IMR-90 (cell line): ENCODE measurements at regions not wholly inside any gene's neighbourhood (a gene's known extent, or its start where the extent isn't known, plus 50 kb on each side); places are given as distances from the start of the nearest gene placed in this dataset.

Experiments used
- ATAC-seq: fragments of 200-7000 bp; cut with Tn5 transposase; 2 replicates; pipeline ENCODE4 v1.9.1; 2020; ENCODE audit warnings: low read depth, mild to moderate bottlenecking, moderate library complexity
- BruUV-seq: library from RNA; stranded (reverse); fragments of 400-500 nt; replicated peaks from 2 replicates; lab custom pipeline; 2021; lab: Mats Ljungman, UMichigan
- CTCF ChIA-PET: fragments of 300-600 bp; formaldehyde crosslinking; extraction: SDS; loops from one replicate; lab custom pipeline; 2021; ENCODE audit warnings: antibody characterized with exemption; lab: Yijun Ruan, JAX
- POLR2A ChIA-PET: fragments of 300-600 bp; sonication (Branson Sonifier 250); formaldehyde crosslinking; loops from one replicate; lab custom pipeline; 2022; ENCODE audit warnings: antibody characterized with exemption; ENCODE audit not compliant: unreplicated experiment; lab: Charles Lee
- DNase-seq: peaks from one replicate; pipeline ENCODE4 v3.0.0; 2013
- H2AFZ ChIP-seq: replicated peaks from 2 replicates; pipeline ENCODE3; 2013; ENCODE audit warnings: low read length, mild to moderate bottlenecking; ENCODE audit not compliant: poor library complexity
- H2AK5ac ChIP-seq: 2 replicates; pipeline ENCODE4 v1.6.1; 2013; ENCODE audit warnings: low read depth, low read length, inconsistent platforms
- H2AK9ac ChIP-seq: replicated peaks from 2 replicates; pipeline ENCODE3; 2013; ENCODE audit warnings: mild to moderate bottlenecking, low read depth, low read length, moderate library complexity; ENCODE audit not compliant: poor library complexity
- H2BK120ac ChIP-seq: 2 replicates; pipeline ENCODE4 v1.6.1; 2013; ENCODE audit warnings: low read depth, low read length, inconsistent platforms
- H2BK15ac ChIP-seq: 3 replicates; pipeline ENCODE4 v1.6.1; 2013; ENCODE audit warnings: low read depth, low read length, inconsistent platforms
- H2BK20ac ChIP-seq: 2 replicates; pipeline ENCODE4 v1.6.1; 2013; ENCODE audit warnings: low read depth, mild to moderate bottlenecking, inconsistent platforms, low read length, moderate library complexity
- H2BK5ac ChIP-seq: 2 replicates; pipeline ENCODE4 v1.6.1; 2013; ENCODE audit warnings: mild to moderate bottlenecking, low read depth, low read length, inconsistent platforms; ENCODE audit not compliant: poor library complexity, severe bottlenecking
- H3K14ac ChIP-seq: replicated peaks from 2 replicates; pipeline ENCODE4 v1.6.1; 2013; ENCODE audit warnings: low read depth, low read length, inconsistent platforms
- H3K18ac ChIP-seq: 2 replicates; pipeline ENCODE4 v1.6.1; 2013; ENCODE audit warnings: low read depth, low read length, control low read depth
- H3K23ac ChIP-seq: 2 replicates; pipeline ENCODE4 v1.6.1; 2013; ENCODE audit warnings: low read depth, low read length, inconsistent platforms
- H3K27ac ChIP-seq: 2 replicates; pipeline ENCODE4 v1.5.1; 2013; ENCODE audit warnings: mild to moderate bottlenecking, control low read depth, low read length; ENCODE audit not compliant: insufficient read depth
- H3K27me3 ChIP-seq: 2 replicates; pipeline ENCODE4 v1.6.1; 2013; ENCODE audit warnings: low read length; ENCODE audit not compliant: control insufficient read depth, insufficient read depth
- H3K36me3 ChIP-seq: 2 replicates; pipeline ENCODE4 v1.6.1; 2013; ENCODE audit warnings: low read length, mixed read lengths; ENCODE audit not compliant: control insufficient read depth, insufficient read depth
- H3K4ac ChIP-seq: 2 replicates; pipeline ENCODE4 v1.6.1; 2013; ENCODE audit warnings: low read depth, low read length, inconsistent platforms
- H3K4me1 ChIP-seq: 2 replicates; pipeline ENCODE4 v1.6.1; 2013; ENCODE audit warnings: low read length, mixed read lengths; ENCODE audit not compliant: control insufficient read depth, insufficient read depth
- H3K4me2 ChIP-seq: 2 replicates; pipeline ENCODE4 v1.6.1; 2013; ENCODE audit warnings: low read depth, mild to moderate bottlenecking, control low read depth, low read length, moderate library complexity
- H3K4me3 ChIP-seq: 2 replicates; pipeline ENCODE4 v1.5.1; 2013; ENCODE audit warnings: low read depth, mild to moderate bottlenecking, control low read depth, low read length, moderate library complexity; ENCODE audit not compliant: insufficient read depth
- H3K56ac ChIP-seq: 2 replicates; pipeline ENCODE4 v1.6.1; 2013; ENCODE audit warnings: low read length, inconsistent platforms; ENCODE audit not compliant: insufficient read depth; ENCODE audit errors: extremely low read depth
- H3K79me1 ChIP-seq, 2 experiments: 2 replicates each; pipeline ENCODE4 v1.6.1; 2013; ENCODE audit warnings: low read length in 2 of 2, inconsistent platforms in 1 of 2, low read depth in 1 of 2
- H3K9ac ChIP-seq: 2 replicates; pipeline ENCODE4 v1.6.1; 2013; ENCODE audit warnings: low read depth, low read length, control low read depth
- H3K9me1 ChIP-seq: 2 replicates; pipeline ENCODE4 v1.6.1; 2013; ENCODE audit warnings: low read length, inconsistent platforms; ENCODE audit not compliant: insufficient read depth
- H3K9me3 ChIP-seq: 2 replicates; pipeline ENCODE4 v1.6.1; 2013; ENCODE audit warnings: low read length; ENCODE audit not compliant: control insufficient read depth, insufficient read depth
- H4K20me1 ChIP-seq: 2 replicates; pipeline ENCODE4 v1.6.1; 2013; ENCODE audit warnings: low read length, inconsistent platforms; ENCODE audit not compliant: insufficient read depth
- H4K5ac ChIP-seq: 2 replicates; pipeline ENCODE4 v1.6.1; 2013; ENCODE audit warnings: mild to moderate bottlenecking, low read depth, low read length, control low read depth
- H4K8ac ChIP-seq, 2 experiments: 2 replicates each; pipeline ENCODE4 v1.6.1; 2013; ENCODE audit warnings: low read depth in 2 of 2, low read length in 2 of 2, control low read depth in 1 of 2, inconsistent platforms in 1 of 2
- H4K91ac ChIP-seq: 2 replicates; pipeline ENCODE4 v1.6.1; 2013; ENCODE audit warnings: low read depth, low read length, inconsistent platforms; ENCODE audit not compliant: insufficient read depth
- BHLHE40 ChIP-seq: fragments of 150-350 bp; IDR thresholded peaks from 2 replicates; pipeline ENCODE4 v1.6.1; 2016; ENCODE audit warnings: mild to moderate bottlenecking, low read depth, low read length
- CEBPB ChIP-seq: IDR thresholded peaks from 2 replicates; pipeline ENCODE4 v1.6.1; 2012; ENCODE audit warnings: low read depth, low read length, improper control_type of control experiment
- CHD1 ChIP-seq: IDR thresholded peaks from 2 replicates; pipeline ENCODE4 v1.6.1; 2012; ENCODE audit warnings: low read depth, low read length, improper control_type of control experiment
- CTCF ChIP-seq: conservative IDR thresholded peaks from 2 replicates; pipeline ENCODE4 v1.5.1; 2012; ENCODE audit warnings: mild to moderate bottlenecking, low read depth, low read length, improper control_type of control experiment
- ELK1 ChIP-seq: fragments of 150-350 bp; IDR thresholded peaks from 2 replicates; pipeline ENCODE4 v1.6.1; 2016; ENCODE audit warnings: low read depth, mild to moderate bottlenecking, low read length, moderate library complexity, borderline replicate concordance
- FOS ChIP-seq: fragments of 150-350 bp; IDR thresholded peaks from 2 replicates; pipeline ENCODE4 v1.6.1; 2016; ENCODE audit warnings: low read depth, low read length
- MAFK ChIP-seq: IDR thresholded peaks from 2 replicates; pipeline ENCODE4 v1.6.1; 2012; ENCODE audit warnings: low read depth, low read length, improper control_type of control experiment
- MAZ ChIP-seq: IDR thresholded peaks from 2 replicates; pipeline ENCODE4 v1.6.1; 2012; ENCODE audit warnings: low read depth, mild to moderate bottlenecking, low read length, improper control_type of control experiment, moderate library complexity, borderline replicate concordance
- MXI1 ChIP-seq: IDR thresholded peaks from 2 replicates; pipeline ENCODE4 v1.6.1; 2012; ENCODE audit warnings: low read depth, mild to moderate bottlenecking, low read length, moderate library complexity, borderline replicate concordance
- NFE2L2 ChIP-seq: fragments of 150-350 bp; IDR thresholded peaks from 2 replicates; pipeline ENCODE4 v1.6.1; 2016; ENCODE audit warnings: low read depth, mild to moderate bottlenecking, low read length
- POLR2A ChIP-seq: IDR thresholded peaks from 2 replicates; pipeline ENCODE4 v1.6.1; 2012; ENCODE audit warnings: mild to moderate bottlenecking, low read depth, low read length
- RAD21 ChIP-seq: IDR thresholded peaks from 2 replicates; pipeline ENCODE4 v1.6.1; 2012; ENCODE audit warnings: low read length, improper control_type of control experiment
- RCOR1 ChIP-seq: IDR thresholded peaks from 2 replicates; pipeline ENCODE4 v1.6.1; 2012; ENCODE audit warnings: mild to moderate bottlenecking, low read length, improper control_type of control experiment; ENCODE audit not compliant: insufficient replicate concordance
- RFX5 ChIP-seq: IDR thresholded peaks from 2 replicates; pipeline ENCODE4 v1.8.0; 2012; ENCODE audit warnings: low read depth, mild to moderate bottlenecking, low read length, moderate library complexity
- SMC3 ChIP-seq: fragments of 150-350 bp; IDR thresholded peaks from 2 replicates; pipeline ENCODE4 v1.6.1; 2016; ENCODE audit warnings: low read depth, mild to moderate bottlenecking, antibody characterized with exemption, low read length, moderate library complexity
- USF2 ChIP-seq: fragments of 150-350 bp; IDR thresholded peaks from 2 replicates; pipeline ENCODE4 v1.6.1; 2017; ENCODE audit warnings: mild to moderate bottlenecking, antibody characterized with exemption, low read length, low read depth
- WGBS, 2 experiments: methylation state at CpG; one replicate each; pipeline versions ENCODE4 v1.1.5 to v1.1.7; 2013; ENCODE audit warnings: missing lambda C conversion rate in 2 of 2; ENCODE audit not compliant: insufficient read length in 1 of 2; ENCODE audit errors: extremely low coverage in 2 of 2; 5-methylcytosine and 5-hydroxymethylcytosine counted together
- dilution Hi-C: fragments of 300-500 bp; cut with HindIII; formaldehyde crosslinking; loops from one replicate; pipeline ENCODE4 v1.14.3; 2018; ENCODE audit warnings: low sequenced_read_pairs; ENCODE audit not compliant: unreplicated experiment
- in situ Hi-C: fragments of 300-500 bp; cut with MboI; formaldehyde crosslinking; loops from 3 replicates; pipeline ENCODE4 v1.14.3; 2019; ENCODE audit warnings: low sequenced_read_pairs, inconsistent platforms, mixed read lengths
- intact Hi-C: fragments of 100-400 bp; cut with micrococcal nuclease; formaldehyde crosslinking; loops from 2 replicates; pipeline ENCODE4 v1.10.0; 2022

- Histone ChIP-seq H3K9me1 (no peaks in the 10 kb centered on the region), H4K8ac (no peak overlapping the region), H2AFZ (no peak overlapping the region), H3K79me1 (no peaks in the 10 kb centered on the region), H2AK9ac (no peak overlapping the region), H3K9ac (no peak overlapping the region), H2BK120ac (no peak overlapping the region), H3K4me2 (no peak overlapping the region), H3K4ac (no peak overlapping the region), H3K27me3 (no peaks in the 10 kb centered on the region), H3K14ac (no peak overlapping the region), H2BK15ac (no peak overlapping the region), H4K91ac (no peak overlapping the region), H4K20me1 (no peaks in the 10 kb centered on the region), H3K23ac (no peak overlapping the region), H2BK20ac (no peak overlapping the region), H3K9me3 (peaks cover 11% of the 10 kb centered on the region; the same call in 1 of the 2 replicates), H4K5ac (no peak overlapping the region), H3K27ac (no peak overlapping the region), H2AK5ac (no peak overlapping the region), H3K4me1 (no peaks in the 10 kb centered on the region), H3K56ac (no peak overlapping the region), H3K4me3 (no peak overlapping the region), H3K18ac (no peak overlapping the region), H2BK5ac (no peak overlapping the region), H3K36me3 (no peaks in the 10 kb centered on the region)
- no CpG with 5 or more reads among the region's 1 CpG for WGBS, 2 experiments
- dilution Hi-C loops (no loop called here), in situ Hi-C loops (no loop called here), intact Hi-C loops (no loop called here)
- POLR2A ChIA-PET, result no interaction called here
- CTCF ChIA-PET, result no interaction called here
- ATAC-seq (no peak), DNase-seq (no peak)
- no TSS peak for BruUV-seq
- no peak for TF ChIP-seq CHD1
- no peak for TF ChIP-seq RCOR1
- TF ChIP-seq MXI1, result no peak
- no peak for TF ChIP-seq RFX5
- TF ChIP-seq MAZ, result no peak
- no peak for TF ChIP-seq USF2
- no peak for TF ChIP-seq ELK1
- no peak for TF ChIP-seq RAD21
- TF ChIP-seq SMC3, result no peak
- TF ChIP-seq CTCF, result no peak
- no peak for TF ChIP-seq MAFK
- TF ChIP-seq BHLHE40, result no peak
- no peak for TF ChIP-seq POLR2A
- no peak for TF ChIP-seq NFE2L2
- TF ChIP-seq CEBPB, result no peak
- TF ChIP-seq FOS, result no peak
Measured at GRCh38 chr7:48837266-48837665, 87.1 kb upstream of the CDC14C start.
